HS-5 (cell line): ENCODE measurements at regions not wholly inside any gene's neighbourhood (a gene's known extent, or its start where the extent isn't known, plus 50 kb on each side); places are given as distances from the start of the nearest gene placed in this dataset.
"Not testable (repeated sequence)": the region's sequence is repeated elsewhere in the genome, so short reads cannot be mapped to it uniquely, and the experiment has no call there.

Source experiments
- DNase-seq: peaks from one replicate; pipeline ENCODE4 v3.0.0-alpha.2; 2012; ENCODE audit warnings: low read depth

GRCh38 chr1:194705123-194705854 is 1518.9 kb upstream of the B3GALT2 start:
- no peak for DNase-seq

- DNase-seq, result no peak
These were observed 1512.5 kb upstream of the B3GALT2 start for GRCh38 chr1:194698908-194699318.

- DNase-seq, result no peak
These were observed 1506.8 kb upstream of the B3GALT2 start for GRCh38 chr1:194693244-194693643.

GRCh38 chr1:194684636-194685035 is 1498.2 kb upstream of the B3GALT2 start:
- DNase-seq, result no peak

- peak; percentile 58 for DNase-seq
These were observed 1471.7 kb upstream of the B3GALT2 start for GRCh38 chr1:194658090-194658439.

GRCh38 chr1:194654956-194655355 is 1468.5 kb upstream of the B3GALT2 start:
- DNase-seq, result no peak

- DNase-seq, result no peak
These were observed 1467.0 kb upstream of the B3GALT2 start for GRCh38 chr1:194653385-194653784.

- DNase-seq, result no peak
These were observed 1460.7 kb upstream of the B3GALT2 start for GRCh38 chr1:194647118-194647517.

GRCh38 chr1:194644528-194644927 is 1458.1 kb upstream of the B3GALT2 start:
- DNase-seq, result no peak

GRCh38 chr1:194640322-194640721 is 1453.9 kb upstream of the B3GALT2 start:
- DNase-seq, result no peak

GRCh38 chr1:194629011-194629410 is 1442.6 kb upstream of the B3GALT2 start:
- no peak for DNase-seq

GRCh38 chr1:194624833-194625232 is 1438.4 kb upstream of the B3GALT2 start:
- no peak for DNase-seq

- DNase-seq, result no peak
These were observed 1431.7 kb upstream of the B3GALT2 start for GRCh38 chr1:194618101-194618500.

GRCh38 chr1:194617272-194617671 is 1430.9 kb upstream of the B3GALT2 start:
- DNase-seq, result not testable (repeated sequence)

GRCh38 chr1:194616835-194617234 is 1430.4 kb upstream of the B3GALT2 start:
- no peak for DNase-seq

GRCh38 chr1:194602184-194602583 is 1415.8 kb upstream of the B3GALT2 start:
- no peak for DNase-seq

- no peak for DNase-seq
These were observed 1414.3 kb upstream of the B3GALT2 start for GRCh38 chr1:194600716-194601115.

- DNase-seq, result no peak
These were observed 1411.7 kb upstream of the B3GALT2 start for GRCh38 chr1:194598098-194598497.

- DNase-seq, result no peak
These were observed 1399.9 kb upstream of the B3GALT2 start for GRCh38 chr1:194586302-194586701.

- no peak for DNase-seq
These were observed 1397.6 kb upstream of the B3GALT2 start for GRCh38 chr1:194584052-194584451.

GRCh38 chr1:194570476-194570875 is 1384.1 kb upstream of the B3GALT2 start:
- DNase-seq, result no peak

GRCh38 chr1:194568610-194569009 is 1382.2 kb upstream of the B3GALT2 start:
- DNase-seq, result peak; percentile 4

GRCh38 chr1:194548071-194548470 is 1361.7 kb upstream of the B3GALT2 start:
- no peak for DNase-seq

GRCh38 chr1:194544012-194544411 is 1357.6 kb upstream of the B3GALT2 start:
- DNase-seq, result no peak
